ACC112 (cell line): ENCODE measurements at regions not wholly inside any gene's neighbourhood (a gene's known extent, or its start where the extent isn't known, plus 50 kb on each side); places are given as distances from the start of the nearest gene placed in this dataset.

Experiments
- H2AFZ ChIP-seq: fragments of 200-600 bp; sonication (generic); one replicate; pipeline ENCODE4 v1.6.0; 2017; ENCODE audit warnings: antibody characterized with exemption, low read length; ENCODE audit not compliant: unreplicated experiment
- H3K27ac ChIP-seq: fragments of 200-600 bp; sonication (generic); 2 replicates; pipeline ENCODE4 v1.5.1; 2014; ENCODE audit warnings: low read depth, mild to moderate bottlenecking, antibody characterized with exemption, low read length, moderate library complexity
- H3K27me3 ChIP-seq: fragments of 200-600 bp; sonication (generic); 2 replicates; pipeline ENCODE4 v1.6.1; 2014; ENCODE audit warnings: mild to moderate bottlenecking, antibody characterized with exemption, low read length, moderate library complexity, mixed read lengths; ENCODE audit not compliant: insufficient read depth
- H3K36me3 ChIP-seq: fragments of 200-600 bp; sonication (generic); 2 replicates; pipeline ENCODE4 v1.6.1; 2016; ENCODE audit warnings: mild to moderate bottlenecking, antibody characterized with exemption, low read length, moderate library complexity, mixed read lengths; ENCODE audit not compliant: insufficient read depth
- H3K4me1 ChIP-seq: fragments of 200-600 bp; sonication (generic); one replicate; pipeline ENCODE4 v1.6.1; 2016; ENCODE audit warnings: low read length, mixed read lengths; ENCODE audit not compliant: insufficient read depth, unreplicated experiment, control insufficient read depth
- H3K4me3 ChIP-seq: fragments of 200-600 bp; sonication (generic); 2 replicates; pipeline ENCODE4 v1.5.1; 2014; ENCODE audit warnings: mild to moderate bottlenecking, low read depth, low read length
- H3K79me2 ChIP-seq: fragments of 200-600 bp; sonication (generic); one replicate; pipeline ENCODE4 v1.6.0; 2016; ENCODE audit warnings: low read length; ENCODE audit not compliant: control insufficient read depth, unreplicated experiment, insufficient read depth

DNA sequence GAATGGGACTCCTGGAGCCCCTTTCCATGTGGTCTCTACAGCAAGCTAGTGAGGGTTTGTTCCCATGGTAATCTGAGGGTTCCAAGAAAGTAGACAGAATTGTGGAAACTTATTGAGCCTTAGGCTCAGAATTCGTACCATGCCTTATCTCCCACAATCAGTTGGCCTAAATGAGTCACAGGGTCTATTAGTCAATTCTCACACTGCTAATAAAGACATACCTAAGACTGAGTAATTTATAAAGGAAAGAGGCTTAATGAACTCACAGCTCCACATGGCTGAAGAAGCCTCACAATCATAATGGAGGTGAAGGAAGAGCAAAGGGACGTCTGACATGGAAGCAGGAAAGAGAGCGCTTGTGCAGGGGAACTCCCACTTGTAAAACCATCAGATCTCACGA, 106.6 kb upstream of the CXADR start:
- Histone ChIP-seq H3K27ac (no peak overlapping the region), H3K27me3 (peaks cover 36% of the 10 kb centered on the region)

DNA sequence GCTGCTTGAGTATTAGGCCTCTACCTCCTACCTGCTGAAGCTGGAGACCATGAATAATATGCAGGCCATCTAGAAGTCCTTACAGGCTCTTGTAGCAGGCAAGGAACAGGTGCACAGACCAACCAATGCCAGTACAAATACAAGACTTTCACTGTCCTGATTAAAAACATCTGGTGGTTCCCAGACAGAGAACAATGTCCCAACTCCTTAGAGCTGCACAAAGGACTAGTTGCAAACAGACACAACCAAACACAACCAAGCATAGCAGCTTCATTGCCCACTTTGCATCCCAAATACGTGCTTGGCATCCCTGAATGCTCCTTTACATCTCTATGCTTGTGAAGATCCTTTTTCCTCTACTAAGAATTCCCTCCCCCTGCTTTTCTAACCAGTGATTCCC, 98.1 kb upstream of the CXADR start:
- H3K27me3 ChIP-seq = peaks cover 27% of the 10 kb centered on the region
- no peaks in the 10 kb centered on the region for H3K36me3 ChIP-seq
- H3K27ac ChIP-seq = no peak overlapping the region
- no peak overlapping the region for H2AFZ ChIP-seq
- H3K79me2 ChIP-seq = no peaks in the 10 kb centered on the region
- peaks cover 11% of the 10 kb centered on the region for H3K4me1 ChIP-seq
- H3K4me3 ChIP-seq = no peak overlapping the region

More for the DNA sequence above, 106.6 kb upstream of the CXADR start:
- Histone ChIP-seq H3K4me1 (no peaks in the 10 kb centered on the region), H3K36me3 (no peaks in the 10 kb centered on the region), H3K4me3 (no peak overlapping the region), H3K79me2 (no peaks in the 10 kb centered on the region), H2AFZ (no peak overlapping the region)

DNA sequence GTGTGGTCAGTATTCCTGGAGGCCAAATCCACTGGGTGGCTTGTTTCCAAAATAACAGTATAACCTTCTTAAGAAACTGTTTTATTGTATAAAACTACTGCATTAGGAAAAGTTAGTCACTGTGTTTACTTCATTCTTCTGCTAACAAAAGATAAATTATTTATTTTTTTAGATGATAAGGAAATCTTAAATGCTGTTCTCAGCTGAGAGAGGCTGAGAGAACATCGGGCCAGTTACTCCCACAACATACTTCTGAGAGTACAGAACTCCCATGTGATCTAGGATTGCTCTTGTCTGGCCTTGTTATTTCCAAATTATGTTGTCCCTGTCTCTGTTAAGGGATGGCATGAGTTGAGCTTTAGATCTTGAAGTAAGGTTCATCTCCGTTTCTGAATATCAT, 96.7 kb upstream of the CXADR start:
- H3K27me3 ChIP-seq = peaks cover 27% of the 10 kb centered on the region
- no peak overlapping the region for H3K4me3 ChIP-seq
- no peak overlapping the region for H3K27ac ChIP-seq
- H2AFZ ChIP-seq = no peak overlapping the region
- no peaks in the 10 kb centered on the region for H3K79me2 ChIP-seq
- H3K4me1 ChIP-seq = peaks cover 11% of the 10 kb centered on the region
- no peaks in the 10 kb centered on the region for H3K36me3 ChIP-seq

DNA sequence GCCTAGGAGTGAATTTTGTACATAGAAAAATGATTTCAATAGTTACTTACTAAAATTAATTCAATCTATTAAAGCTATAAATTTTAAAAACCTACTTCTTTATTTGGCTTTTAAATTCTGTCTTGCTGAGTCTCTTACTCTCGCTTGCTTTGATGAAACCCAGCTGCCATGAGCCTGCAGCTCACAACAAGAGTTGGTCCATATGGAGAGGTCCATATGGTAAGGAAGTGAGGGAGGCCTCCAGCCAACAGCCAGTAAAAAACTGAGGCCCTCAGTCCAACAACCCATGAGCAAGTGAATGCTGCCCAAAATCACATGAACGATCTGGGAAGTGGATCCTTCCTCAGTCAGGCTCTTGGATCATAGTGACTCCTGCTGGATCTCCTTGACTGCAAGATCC, 89.9 kb upstream of the CXADR start:
- no peak overlapping the region for H3K27ac ChIP-seq
- no peaks in the 10 kb centered on the region for H3K79me2 ChIP-seq
- H3K36me3 ChIP-seq = no peaks in the 10 kb centered on the region
- no peak overlapping the region for H3K4me3 ChIP-seq
- H3K27me3 ChIP-seq = no peaks in the 10 kb centered on the region
- H3K4me1 ChIP-seq = peaks cover 11% of the 10 kb centered on the region
- H2AFZ ChIP-seq = no peak overlapping the region

DNA sequence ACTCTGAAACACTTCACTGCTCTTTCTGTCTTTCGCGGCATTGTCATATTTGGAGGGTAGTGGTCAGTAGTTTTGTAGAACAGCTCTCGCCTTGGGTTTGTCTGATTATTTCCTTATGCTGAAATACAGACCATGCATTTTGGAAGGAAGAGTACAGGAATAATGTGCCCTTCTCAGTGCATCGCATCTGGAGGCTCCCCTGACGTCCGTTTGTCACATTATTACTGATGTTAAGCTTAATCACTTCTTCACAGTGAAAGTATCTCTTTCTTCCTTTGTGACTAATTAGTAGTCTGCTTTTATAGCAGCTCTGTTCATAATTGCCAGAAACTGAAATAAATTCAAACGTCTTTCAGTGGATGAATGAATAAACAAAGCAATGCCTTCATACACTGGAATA, 85.7 kb upstream of the CXADR start:
- Histone ChIP-seq H3K27me3 (peaks cover 3% of the 10 kb centered on the region; the same call in 1 of the 2 replicates), H3K4me3 (no peak overlapping the region), H3K4me1 (no peaks in the 10 kb centered on the region), H3K36me3 (no peaks in the 10 kb centered on the region), H3K27ac (no peak overlapping the region), H3K79me2 (no peaks in the 10 kb centered on the region), H2AFZ (no peak overlapping the region)

DNA sequence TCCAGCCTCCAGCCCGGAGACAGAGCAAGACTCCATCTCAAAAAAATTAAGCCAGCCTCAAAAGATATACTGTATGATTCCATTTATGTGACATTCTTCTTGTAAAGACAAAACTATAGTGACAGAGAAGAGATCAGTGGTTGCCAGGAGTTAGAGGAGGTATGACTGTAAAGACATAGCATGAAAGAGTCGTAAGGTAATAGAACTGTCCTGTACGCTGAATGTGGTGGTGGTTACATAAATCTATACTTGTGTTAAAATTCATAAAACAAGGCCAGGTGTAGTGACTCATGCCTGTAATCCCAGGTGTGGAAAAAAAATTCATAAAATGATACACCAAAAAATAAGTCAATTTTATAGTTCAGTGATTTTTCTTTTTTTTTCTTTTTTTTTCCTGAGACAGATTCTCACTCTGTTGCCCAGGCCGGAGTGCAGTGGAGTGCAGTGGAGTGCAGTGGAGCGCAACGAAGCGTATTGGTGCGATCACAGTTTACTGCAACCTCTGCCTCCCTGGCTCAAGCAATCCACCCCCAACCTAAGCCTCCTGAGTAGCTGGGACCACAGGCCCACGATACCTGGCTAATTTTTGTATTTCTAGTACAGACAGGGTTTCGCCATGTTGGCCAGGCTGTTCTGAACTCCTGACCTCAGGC, 84.9 kb upstream of the CXADR start:
- Histone ChIP-seq H3K27me3 (peaks cover 3% of the 10 kb centered on the region; the same call in 1 of the 2 replicates), H3K79me2 (no peaks in the 10 kb centered on the region), H3K36me3 (no peaks in the 10 kb centered on the region), H3K4me3 (no peak overlapping the region), H3K4me1 (no peaks in the 10 kb centered on the region), H2AFZ (no peak overlapping the region), H3K27ac (no peak overlapping the region)

DNA sequence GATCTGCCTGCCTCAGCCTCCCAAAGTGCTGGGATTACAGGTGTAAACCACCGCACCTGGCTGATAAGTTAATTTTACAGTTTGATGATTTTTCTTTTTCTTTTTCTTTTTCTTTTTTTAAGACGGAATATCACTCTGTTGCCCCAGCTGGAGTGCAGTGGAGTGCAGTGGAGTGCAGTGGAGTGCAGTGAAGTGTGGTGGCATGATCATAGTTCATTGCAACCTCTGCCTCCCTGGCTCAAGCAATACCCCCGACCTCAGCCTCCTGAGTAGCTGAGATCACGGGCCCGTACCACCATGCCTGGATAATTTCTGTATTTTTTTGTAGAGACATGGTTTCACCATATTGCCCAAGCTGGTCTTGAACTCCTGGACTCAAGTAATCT, 84.4 kb upstream of the CXADR start:
- no peak overlapping the region for H3K27ac ChIP-seq
- H3K27me3 ChIP-seq = peaks cover 3% of the 10 kb centered on the region; the same call in 1 of the 2 replicates
- H3K4me3 ChIP-seq = no peak overlapping the region
- H2AFZ ChIP-seq = no peak overlapping the region
- H3K4me1 ChIP-seq = no peaks in the 10 kb centered on the region
- H3K79me2 ChIP-seq = no peaks in the 10 kb centered on the region
- H3K36me3 ChIP-seq = no peaks in the 10 kb centered on the region

DNA sequence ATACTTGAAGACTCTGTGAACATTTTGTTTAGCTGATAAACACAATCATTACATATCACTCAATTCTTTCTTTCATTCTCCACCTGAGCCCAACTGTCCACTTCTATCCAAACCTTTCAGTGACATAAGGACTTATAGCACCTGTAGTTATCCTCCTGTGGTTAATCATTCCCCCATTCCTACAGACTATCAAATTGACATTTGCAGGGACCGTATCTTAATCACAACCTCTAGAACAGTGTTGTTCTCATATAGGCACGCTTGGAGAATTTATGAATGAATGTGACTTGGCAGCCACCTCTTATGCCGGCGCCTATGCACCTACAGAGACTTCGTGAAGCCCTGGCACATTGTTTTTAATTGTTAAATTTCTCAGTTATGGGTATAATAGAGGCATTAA, 83.9 kb upstream of the CXADR start:
- peaks cover 3% of the 10 kb centered on the region; the same call in 1 of the 2 replicates for H3K27me3 ChIP-seq
- no peak overlapping the region for H3K27ac ChIP-seq
- no peak overlapping the region for H2AFZ ChIP-seq
- H3K79me2 ChIP-seq = no peaks in the 10 kb centered on the region
- no peak overlapping the region for H3K4me3 ChIP-seq
- no peaks in the 10 kb centered on the region for H3K36me3 ChIP-seq
- no peaks in the 10 kb centered on the region for H3K4me1 ChIP-seq

DNA sequence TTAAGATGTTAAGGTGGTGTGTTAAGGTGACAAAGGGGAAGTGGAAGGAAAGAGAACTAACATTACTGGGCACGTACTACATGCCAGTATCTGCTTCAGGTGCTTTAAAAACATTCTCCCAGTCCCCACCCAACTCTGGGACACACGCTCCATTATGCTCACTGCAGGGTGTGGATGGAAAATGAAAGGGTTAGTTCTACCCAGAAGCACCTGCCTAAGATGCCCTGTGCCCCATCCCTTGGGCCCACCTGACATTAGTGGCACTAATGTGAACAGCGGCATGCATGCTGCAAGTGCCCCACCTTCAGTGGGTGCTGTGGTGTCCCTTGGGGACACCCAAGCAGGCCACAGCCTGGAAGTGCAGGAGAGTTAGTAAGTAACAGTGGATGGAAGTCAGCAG, 82.9 kb upstream of the CXADR start:
- no peaks in the 10 kb centered on the region for H3K4me1 ChIP-seq
- no peak overlapping the region for H3K4me3 ChIP-seq
- no peak overlapping the region for H3K27ac ChIP-seq
- H2AFZ ChIP-seq = no peak overlapping the region
- no peaks in the 10 kb centered on the region for H3K36me3 ChIP-seq
- peaks cover 3% of the 10 kb centered on the region; the same call in 1 of the 2 replicates for H3K27me3 ChIP-seq
- H3K79me2 ChIP-seq = no peaks in the 10 kb centered on the region

DNA sequence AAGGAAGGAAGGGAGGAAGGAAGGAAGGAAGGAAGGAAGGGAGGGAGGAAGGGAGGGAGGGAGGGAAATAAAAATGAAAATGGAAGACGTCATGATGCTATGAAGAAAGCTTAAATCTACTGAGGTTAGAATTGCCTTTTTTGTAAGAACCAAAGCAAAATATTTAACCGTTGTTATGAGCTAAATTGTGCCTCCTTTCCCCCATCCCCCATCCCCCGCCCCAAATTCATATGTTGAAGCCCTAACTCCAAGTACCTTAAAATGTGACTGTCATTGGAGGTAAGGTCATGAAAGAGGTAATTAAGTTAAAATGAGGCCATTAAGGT, 80.1 kb upstream of the CXADR start:
- Histone ChIP-seq H3K4me3 (no peak overlapping the region), H3K4me1 (no peaks in the 10 kb centered on the region), H3K36me3 (no peaks in the 10 kb centered on the region), H2AFZ (no peak overlapping the region), H3K79me2 (no peaks in the 10 kb centered on the region), H3K27me3 (peaks cover 10% of the 10 kb centered on the region), H3K27ac (no peak overlapping the region)

DNA sequence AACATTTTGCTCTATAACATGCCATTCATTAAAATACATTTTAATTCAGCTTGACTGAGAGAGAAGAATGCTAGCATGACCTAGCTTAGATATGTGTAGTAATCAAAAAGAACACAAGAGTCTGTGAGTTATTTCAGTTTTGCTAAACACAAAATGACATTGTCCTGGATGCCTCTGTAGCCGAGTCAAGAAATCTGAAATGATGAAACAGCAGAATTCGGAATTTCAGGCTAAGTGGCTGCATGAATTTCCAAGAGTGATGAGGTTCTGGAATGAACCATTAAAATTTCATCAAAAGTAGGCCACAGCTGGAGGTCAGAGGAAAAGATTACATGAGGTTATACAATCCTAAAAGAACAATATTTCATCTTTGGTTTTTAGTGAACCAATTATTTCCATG, 79.1 kb upstream of the CXADR start:
- H3K27me3 ChIP-seq = peaks cover 21% of the 10 kb centered on the region
- no peaks in the 10 kb centered on the region for H3K79me2 ChIP-seq
- H3K4me1 ChIP-seq = no peaks in the 10 kb centered on the region
- no peak overlapping the region for H2AFZ ChIP-seq
- H3K36me3 ChIP-seq = no peaks in the 10 kb centered on the region
- no peak overlapping the region for H3K27ac ChIP-seq
- H3K4me3 ChIP-seq = no peak overlapping the region
